ENCODE measurements at regions not wholly inside any gene's neighbourhood (a gene's known extent, or its start where the extent isn't known, plus 50 kb on each side); places are given as distances from the start of the nearest gene placed in this dataset.

DNA sequence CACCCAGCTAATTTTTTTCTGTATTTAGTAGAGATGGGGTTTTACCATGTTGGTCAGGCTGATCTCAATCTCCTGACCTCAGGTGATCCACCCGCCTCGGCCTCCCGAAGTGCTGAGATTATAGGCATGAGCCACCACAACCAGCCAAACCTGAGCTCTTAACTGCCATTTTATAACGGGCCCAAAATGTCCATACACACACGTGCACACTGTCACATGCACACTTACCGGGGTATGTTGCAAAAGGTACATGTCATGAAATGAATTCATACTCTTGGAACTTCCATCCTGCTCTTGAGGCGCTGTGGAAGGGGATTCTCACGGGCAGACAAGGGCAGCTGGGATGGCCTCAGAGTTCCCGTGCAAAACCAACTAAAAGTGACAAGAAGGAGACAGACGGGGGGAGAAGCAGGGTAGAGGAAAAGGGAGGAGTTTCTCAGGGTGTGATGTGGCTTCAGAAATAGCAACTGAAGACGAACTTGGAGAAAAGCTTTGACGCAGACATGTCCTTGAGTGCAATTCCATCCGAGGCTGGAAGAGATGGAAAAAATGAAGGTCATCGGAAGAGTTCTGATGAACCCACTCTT, 110.9 kb downstream of the BDH1 start:
- no peak overlapping the region for H2BK12ac ChIP-seq (ENCODE audit: insufficient read length, low read depth, low read length)
- H3K23me2 ChIP-seq (ENCODE audit: insufficient read length, low read depth, low read length, poor library complexity, severe bottlenecking) = no peaks in the 10 kb centered on the region
- Mint-ChIP-seq H3K4me3 (no peak overlapping the region), H3K36me3 (ENCODE audit: insufficient read depth in 1 of 3, low read depth in 3 of 3) (no peaks in the 10 kb centered on the region), H3K9me3 (no peaks in the 10 kb centered on the region; a peak in 1 of 5 replicates), H3K27ac (no peak overlapping the region), H3K4me1 (peaks cover 14 to 15% of the 10 kb centered on the region in 2 experiments), H3K27me3 (ENCODE audit: low read depth) (peaks cover 9% of the 10 kb centered on the region)
- no peak overlapping the region for H2BK15ac ChIP-seq (ENCODE audit: low read depth, low read length)
- no peak overlapping the region for H2BK20ac ChIP-seq (ENCODE audit: low read depth, low read length, poor library complexity, severe bottlenecking)
- H3K23ac ChIP-seq (ENCODE audit: insufficient read length, low read depth, low read length) = no peak overlapping the region
- H3K4me2 ChIP-seq (ENCODE audit: insufficient read depth, insufficient read length, low read length) = no peak overlapping the region
- no peak overlapping the region for H2AFZ ChIP-seq (ENCODE audit: low read length)
- no peaks in the 10 kb centered on the region for H3K27me3 ChIP-seq (ENCODE audit: insufficient read depth, low read length)
- no peak overlapping the region for H4K8ac ChIP-seq (replicated peaks; ENCODE audit: insufficient read length, low read depth, low read length)
- no peak overlapping the region for H3K27ac ChIP-seq (ENCODE audit: insufficient read length, low read depth, low read length)
- H3K4ac ChIP-seq (ENCODE audit: low read depth, low read length) = no peak overlapping the region
- no peak overlapping the region for H4K5ac ChIP-seq (ENCODE audit: insufficient read length, low read depth, low read length)
- no peaks in the 10 kb centered on the region for H3K4me1 ChIP-seq (ENCODE audit: insufficient read depth, low read length)
- no peak overlapping the region for H2BK5ac ChIP-seq (ENCODE audit: insufficient read length, low read length)
- no peak overlapping the region for H3T11ph ChIP-seq (ENCODE audit: low read length)
- no peaks in the 10 kb centered on the region for H3K79me2 ChIP-seq (ENCODE audit: insufficient read depth, low read length)
- TF ChIP-seq, protein P1, sequence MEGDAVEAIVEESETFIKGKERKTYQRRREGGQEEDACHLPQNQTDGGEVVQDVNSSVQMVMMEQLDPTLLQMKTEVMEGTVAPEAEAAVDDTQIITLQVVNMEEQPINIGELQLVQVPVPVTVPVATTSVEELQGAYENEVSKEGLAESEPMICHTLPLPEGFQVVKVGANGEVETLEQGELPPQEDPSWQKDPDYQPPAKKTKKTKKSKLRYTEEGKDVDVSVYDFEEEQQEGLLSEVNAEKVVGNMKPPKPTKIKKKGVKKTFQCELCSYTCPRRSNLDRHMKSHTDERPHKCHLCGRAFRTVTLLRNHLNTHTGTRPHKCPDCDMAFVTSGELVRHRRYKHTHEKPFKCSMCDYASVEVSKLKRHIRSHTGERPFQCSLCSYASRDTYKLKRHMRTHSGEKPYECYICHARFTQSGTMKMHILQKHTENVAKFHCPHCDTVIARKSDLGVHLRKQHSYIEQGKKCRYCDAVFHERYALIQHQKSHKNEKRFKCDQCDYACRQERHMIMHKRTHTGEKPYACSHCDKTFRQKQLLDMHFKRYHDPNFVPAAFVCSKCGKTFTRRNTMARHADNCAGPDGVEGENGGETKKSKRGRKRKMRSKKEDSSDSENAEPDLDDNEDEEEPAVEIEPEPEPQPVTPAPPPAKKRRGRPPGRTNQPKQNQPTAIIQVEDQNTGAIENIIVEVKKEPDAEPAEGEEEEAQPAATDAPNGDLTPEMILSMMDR (conservative IDR thresholded peaks at IDR 0.05) = no peak
- no peaks in the 10 kb centered on the region for H4K20me1 ChIP-seq (ENCODE audit: control insufficient read depth, insufficient read depth, insufficient read length)
- H3K79me1 ChIP-seq (ENCODE audit: insufficient read depth, low read depth, low read length, poor library complexity, severe bottlenecking) = no peaks in the 10 kb centered on the region
- DNase-seq = no peak
- WGBS (ENCODE audit: extremely low coverage, insufficient read length, low lambda C conversion rate) = no CpG with 5 or more reads among the region's 14 CpGs
- H3K9me3 ChIP-seq (ENCODE audit: control insufficient read depth, low read depth, low read length) = no peaks in the 10 kb centered on the region
- H2AK5ac ChIP-seq (ENCODE audit: insufficient read length, low read length) = no peak overlapping the region
- H4K91ac ChIP-seq (ENCODE audit: insufficient read length, low read depth, low read length) = no peak overlapping the region
- no peak overlapping the region for H2BK120ac ChIP-seq (ENCODE audit: low read depth, low read length, poor library complexity, severe bottlenecking)
- no peak overlapping the region for H3K56ac ChIP-seq (ENCODE audit: insufficient read length, low read depth, low read length)
- H3K18ac ChIP-seq (ENCODE audit: insufficient read length, low read depth, low read length) = no peak overlapping the region
- no peak overlapping the region for H3K9ac ChIP-seq (ENCODE audit: extremely low read depth, insufficient read length, low read length)
- H3K14ac ChIP-seq (ENCODE audit: insufficient read depth, low read length) = no peak overlapping the region

Data from H9 (cell line).